HFFc6 (cell line): ENCODE measurements at regions not wholly inside any gene's neighbourhood (a gene's known extent, or its start where the extent isn't known, plus 50 kb on each side); places are given as distances from the start of the nearest gene placed in this dataset.

ENCODE experiments used
- DNase-seq: peaks from one replicate; pipeline ENCODE4 v3.0.0-alpha.2; 2018
- H3K27ac Mint-ChIP-seq: 2 replicates; pipeline ENCODE4 v1.8.0; 2020; ENCODE audit warnings: mild to moderate bottlenecking, mixed read lengths
- H3K27me3 Mint-ChIP-seq: 2 replicates; pipeline ENCODE4 v1.8.0; 2021; ENCODE audit warnings: mild to moderate bottlenecking, moderate library complexity, mixed read lengths; ENCODE audit not compliant: insufficient read depth
- H3K36me3 Mint-ChIP-seq: 2 replicates; pipeline ENCODE4 v1.8.0; 2021; ENCODE audit warnings: low read depth, mixed read lengths
- H3K4me1 Mint-ChIP-seq: 2 replicates; pipeline ENCODE4 v1.8.0; 2020; ENCODE audit warnings: low read depth, mixed read lengths
- H3K4me3 Mint-ChIP-seq: 2 replicates; pipeline ENCODE4 v1.8.0; 2020; ENCODE audit warnings: mild to moderate bottlenecking, moderate library complexity, mixed read lengths
- H3K9me3 Mint-ChIP-seq: 2 replicates; pipeline ENCODE4 v1.8.0; 2020; ENCODE audit warnings: mild to moderate bottlenecking, mixed read lengths
- TF ChIP-seq, protein P1 (sequence below): fragments of 200-600 bp; sonication (generic); IDR thresholded peaks from 2 replicates; pipeline ENCODE4 v1.5.0; 2021; ENCODE audit warnings: antibody characterized with exemption, mild to moderate bottlenecking

DNA sequence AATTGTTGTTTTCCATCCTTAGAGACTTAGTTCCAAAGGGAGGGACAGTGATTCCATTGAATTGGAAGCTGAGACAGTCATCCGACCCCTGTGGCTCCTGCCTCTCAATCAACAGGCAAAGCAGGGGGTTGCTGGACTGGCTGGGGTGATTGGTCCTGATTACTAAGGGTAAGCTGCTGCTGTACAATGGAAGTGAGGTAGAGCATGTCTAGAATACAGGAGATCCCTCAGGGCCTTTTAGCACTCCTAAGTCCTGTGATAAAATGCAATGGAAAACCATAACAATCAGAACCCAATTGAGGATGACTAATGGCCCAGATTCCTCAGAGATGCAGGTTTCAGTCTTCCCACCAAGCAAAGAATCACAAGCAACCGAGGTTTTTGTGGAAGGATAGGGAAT lies 127.6 kb downstream of the AASDH start:
- Mint-ChIP-seq H3K27me3 (peaks cover 5% of the 10 kb centered on the region), H3K4me3 (no peak overlapping the region), H3K36me3 (no peaks in the 10 kb centered on the region), H3K27ac (no peak overlapping the region), H3K4me1 (no peaks in the 10 kb centered on the region), H3K9me3 (no peaks in the 10 kb centered on the region)
- TF ChIP-seq, protein P1, sequence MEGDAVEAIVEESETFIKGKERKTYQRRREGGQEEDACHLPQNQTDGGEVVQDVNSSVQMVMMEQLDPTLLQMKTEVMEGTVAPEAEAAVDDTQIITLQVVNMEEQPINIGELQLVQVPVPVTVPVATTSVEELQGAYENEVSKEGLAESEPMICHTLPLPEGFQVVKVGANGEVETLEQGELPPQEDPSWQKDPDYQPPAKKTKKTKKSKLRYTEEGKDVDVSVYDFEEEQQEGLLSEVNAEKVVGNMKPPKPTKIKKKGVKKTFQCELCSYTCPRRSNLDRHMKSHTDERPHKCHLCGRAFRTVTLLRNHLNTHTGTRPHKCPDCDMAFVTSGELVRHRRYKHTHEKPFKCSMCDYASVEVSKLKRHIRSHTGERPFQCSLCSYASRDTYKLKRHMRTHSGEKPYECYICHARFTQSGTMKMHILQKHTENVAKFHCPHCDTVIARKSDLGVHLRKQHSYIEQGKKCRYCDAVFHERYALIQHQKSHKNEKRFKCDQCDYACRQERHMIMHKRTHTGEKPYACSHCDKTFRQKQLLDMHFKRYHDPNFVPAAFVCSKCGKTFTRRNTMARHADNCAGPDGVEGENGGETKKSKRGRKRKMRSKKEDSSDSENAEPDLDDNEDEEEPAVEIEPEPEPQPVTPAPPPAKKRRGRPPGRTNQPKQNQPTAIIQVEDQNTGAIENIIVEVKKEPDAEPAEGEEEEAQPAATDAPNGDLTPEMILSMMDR: no peak
- DNase-seq: no peak

DNA sequence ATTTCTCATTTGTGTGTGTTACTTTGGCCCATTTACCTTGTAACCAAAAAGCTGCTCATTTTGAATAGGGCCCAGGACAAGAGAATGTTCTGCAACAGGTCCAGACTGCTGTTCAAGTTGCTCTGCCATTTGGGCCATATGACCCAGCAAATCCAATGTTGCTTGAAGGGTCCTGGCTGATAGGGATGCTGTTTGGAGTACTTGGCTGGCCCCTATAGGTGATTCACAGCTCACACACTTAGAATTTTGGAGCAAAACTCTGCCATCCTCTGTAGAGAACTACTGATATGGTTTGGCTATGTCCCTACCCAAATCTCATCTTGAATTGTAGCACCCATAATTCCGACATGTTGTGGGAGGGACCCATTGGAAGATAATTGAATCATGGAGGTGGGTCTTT lies 131.5 kb downstream of the AASDH start:
- TF ChIP-seq, protein P1: no peak
- DNase-seq: no peak
- no peak overlapping the region for H3K27ac Mint-ChIP-seq
- H3K27me3 Mint-ChIP-seq: peaks cover 4% of the 10 kb centered on the region
- H3K4me1 Mint-ChIP-seq: no peaks in the 10 kb centered on the region
- no peaks in the 10 kb centered on the region for H3K9me3 Mint-ChIP-seq
- no peaks in the 10 kb centered on the region for H3K36me3 Mint-ChIP-seq
- no peak overlapping the region for H3K4me3 Mint-ChIP-seq

DNA sequence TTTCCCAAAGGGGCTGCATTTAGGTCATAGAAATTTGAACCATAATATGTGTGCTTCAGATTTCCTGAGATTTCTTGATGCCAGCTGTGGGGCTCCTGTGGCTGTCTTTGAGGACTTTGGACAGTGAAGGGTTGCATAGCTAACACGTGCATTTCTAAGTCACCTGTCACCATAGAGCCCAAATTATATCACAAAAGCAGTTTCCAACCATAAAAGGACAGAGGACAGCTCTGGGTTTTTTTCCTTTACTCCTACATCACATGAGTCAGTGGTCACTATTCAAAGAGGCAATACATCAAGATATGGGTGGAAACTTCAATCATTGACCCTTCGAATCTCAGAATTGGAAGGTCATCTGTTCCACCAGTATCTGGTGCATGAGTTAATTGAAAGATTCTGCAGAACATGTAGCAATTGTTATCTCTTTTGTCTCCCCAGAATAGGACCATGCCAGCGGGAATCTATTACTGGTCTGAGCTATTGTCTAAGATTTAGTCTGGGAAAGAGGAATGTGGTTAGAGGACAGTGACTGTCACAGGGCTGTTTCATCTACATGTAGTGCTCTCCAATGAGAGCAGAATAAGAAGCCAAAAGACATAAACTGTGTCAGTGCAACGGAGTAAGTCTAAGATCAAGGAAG lies 133.5 kb downstream of the AASDH start:
- no peaks in the 10 kb centered on the region for H3K4me1 Mint-ChIP-seq
- peaks cover 4% of the 10 kb centered on the region for H3K27me3 Mint-ChIP-seq
- no peak overlapping the region for H3K27ac Mint-ChIP-seq
- TF ChIP-seq, protein P1: no peak
- no peak for DNase-seq
- H3K4me3 Mint-ChIP-seq: no peak overlapping the region
- no peaks in the 10 kb centered on the region for H3K36me3 Mint-ChIP-seq
- H3K9me3 Mint-ChIP-seq: no peaks in the 10 kb centered on the region

- H3K27ac Mint-ChIP-seq: no peak overlapping the region
These were observed 134.6 kb downstream of the AASDH start for GRCh38 chr4:56252561-56253152.

DNA sequence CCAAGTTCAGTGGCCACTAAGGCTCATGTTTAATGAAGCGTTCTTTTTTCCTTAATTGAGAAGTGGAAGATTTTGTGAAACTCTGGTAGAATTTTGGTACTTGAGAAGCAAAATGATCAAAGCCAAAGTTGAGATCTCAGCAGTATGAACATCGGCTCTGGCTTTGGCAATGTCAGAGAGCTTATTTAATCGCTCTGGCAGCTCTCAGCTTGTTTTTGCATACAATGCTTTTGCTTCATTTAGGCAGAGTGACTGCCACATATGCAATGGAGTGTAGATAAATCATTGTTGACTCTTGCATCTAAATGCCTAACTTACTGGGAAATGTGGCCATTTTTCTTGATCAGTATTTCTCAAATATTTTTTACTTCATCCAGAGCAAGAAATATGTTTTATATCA lies 135.7 kb downstream of the AASDH start:
- Mint-ChIP-seq H3K9me3 (no peaks in the 10 kb centered on the region), H3K4me3 (no peak overlapping the region), H3K36me3 (no peaks in the 10 kb centered on the region), H3K27ac (no peak overlapping the region), H3K27me3 (peaks cover 4% of the 10 kb centered on the region), H3K4me1 (no peaks in the 10 kb centered on the region)
- DNase-seq: no peak
- TF ChIP-seq, protein P1: no peak

More at GRCh38 chr4:56252561-56253152, 134.6 kb downstream of the AASDH start:
- no peak for DNase-seq
- TF ChIP-seq, protein P1: no peak
- Mint-ChIP-seq H3K36me3 (no peaks in the 10 kb centered on the region), H3K4me1 (no peaks in the 10 kb centered on the region), H3K9me3 (no peaks in the 10 kb centered on the region), H3K27me3 (peaks cover 4% of the 10 kb centered on the region), H3K4me3 (no peak overlapping the region)
